ENCODE measurements at regions not wholly inside any gene's neighbourhood (a gene's known extent, or its start where the extent isn't known, plus 50 kb on each side); places are given as distances from the start of the nearest gene placed in this dataset.
"Not testable (repeated sequence)": the region's sequence is repeated elsewhere in the genome, so short reads cannot be mapped to it uniquely, and the experiment has no call there.

DNA sequence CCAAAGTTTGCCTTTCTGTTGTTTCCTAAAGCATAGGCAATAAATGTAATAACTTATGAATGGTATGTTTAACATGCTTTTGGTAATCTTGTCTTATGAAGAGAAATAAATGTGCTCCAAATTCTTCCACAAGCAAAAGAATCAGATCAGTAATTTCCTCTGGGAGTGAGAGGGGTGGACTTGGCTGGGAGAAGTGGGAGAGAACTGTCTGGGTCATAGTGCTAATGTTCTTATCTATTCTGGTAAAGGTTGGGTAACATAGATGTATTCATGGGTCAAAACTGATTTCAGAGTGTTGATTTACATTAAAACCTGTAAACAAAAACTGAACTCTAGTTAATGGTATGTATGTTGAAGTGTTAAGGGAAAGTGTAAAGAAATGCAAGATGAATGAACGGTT lies 211.7 kb upstream of the IRS2 start:
- H3K4me1 Mint-ChIP-seq, result no peaks in the 10 kb centered on the region
- H3K27ac Mint-ChIP-seq, result no peak overlapping the region; a peak in 2 of 7 replicates

DNA sequence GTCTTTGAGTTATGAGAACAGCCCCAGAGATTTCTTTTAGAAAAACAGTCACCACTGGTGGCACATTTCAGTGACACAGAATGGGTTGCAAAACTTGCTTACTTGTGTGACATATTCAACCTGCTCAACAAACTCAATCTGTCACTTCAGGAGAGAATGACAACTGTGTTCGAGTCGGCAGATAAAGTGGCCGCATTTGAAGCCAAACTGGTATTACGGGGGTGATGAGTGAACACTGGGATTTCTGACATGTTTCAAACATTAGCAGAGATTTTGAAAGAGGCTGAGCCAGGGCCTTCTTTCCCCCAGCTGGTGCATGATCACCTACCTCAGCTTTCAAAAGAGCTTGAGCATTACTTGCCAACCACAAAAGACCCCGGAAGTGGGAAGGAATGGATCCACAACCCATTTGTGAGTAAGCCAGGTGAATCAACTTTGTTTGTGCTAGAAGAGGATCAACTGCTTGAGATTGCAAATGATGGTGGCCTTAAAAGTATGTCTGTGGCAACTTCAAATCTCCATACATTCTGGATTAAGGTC lies 210.7 kb upstream of the IRS2 start:
- not testable (repeated sequence) for H3K4me3 Mint-ChIP-seq; H2BK15ac ChIP-seq (ENCODE audit: low read depth, low read length); H3T11ph ChIP-seq (ENCODE audit: low read length); H4K8ac ChIP-seq (replicated peaks; ENCODE audit: insufficient read length, low read depth, low read length); H2BK20ac ChIP-seq (ENCODE audit: low read depth, low read length, poor library complexity, severe bottlenecking); H3K79me2 ChIP-seq (ENCODE audit: insufficient read depth, low read length); DNase-seq; H3K9ac ChIP-seq (ENCODE audit: extremely low read depth, insufficient read length, low read length); H4K91ac ChIP-seq (ENCODE audit: insufficient read length, low read depth, low read length); H2BK5ac ChIP-seq (ENCODE audit: insufficient read length, low read length); H3K56ac ChIP-seq (ENCODE audit: insufficient read length, low read depth, low read length); H2BK120ac ChIP-seq (ENCODE audit: low read depth, low read length, poor library complexity, severe bottlenecking); H3K4me1 ChIP-seq (ENCODE audit: insufficient read depth, low read length); H3K18ac ChIP-seq (ENCODE audit: insufficient read length, low read depth, low read length); H3K79me1 ChIP-seq (ENCODE audit: insufficient read depth, low read depth, low read length, poor library complexity, severe bottlenecking); H3K9me3 Mint-ChIP-seq; H3K27ac Mint-ChIP-seq; H3K23ac ChIP-seq (ENCODE audit: insufficient read length, low read depth, low read length); H3K4ac ChIP-seq (ENCODE audit: low read depth, low read length); H4K5ac ChIP-seq (ENCODE audit: insufficient read length, low read depth, low read length); H2AFZ ChIP-seq (ENCODE audit: low read length); H3K23me2 ChIP-seq (ENCODE audit: insufficient read length, low read depth, low read length, poor library complexity, severe bottlenecking); H2AK5ac ChIP-seq (ENCODE audit: insufficient read length, low read length); H4K20me1 ChIP-seq (ENCODE audit: control insufficient read depth, insufficient read depth, insufficient read length); H3K27me3 ChIP-seq (ENCODE audit: insufficient read depth, low read length); H3K36me3 Mint-ChIP-seq (ENCODE audit: insufficient read depth in 1 of 3, low read depth in 3 of 3); H3K4me1 Mint-ChIP-seq; H2BK12ac ChIP-seq (ENCODE audit: insufficient read length, low read depth, low read length); H3K4me2 ChIP-seq (ENCODE audit: insufficient read depth, insufficient read length, low read length); H3K9me3 ChIP-seq (ENCODE audit: control insufficient read depth, low read depth, low read length); H3K27ac ChIP-seq (ENCODE audit: insufficient read length, low read depth, low read length); H3K14ac ChIP-seq (ENCODE audit: insufficient read depth, low read length); H3K27me3 Mint-ChIP-seq (ENCODE audit: low read depth)
- WGBS (ENCODE audit: extremely low coverage, insufficient read length, low lambda C conversion rate), result no CpG with 5 or more reads among the region's 5 CpGs

More for the DNA sequence above, 211.7 kb upstream of the IRS2 start:
- H3K56ac ChIP-seq (ENCODE audit: insufficient read length, low read depth, low read length), result no peak overlapping the region
- H2BK12ac ChIP-seq (ENCODE audit: insufficient read length, low read depth, low read length), result no peak overlapping the region
- H2AK5ac ChIP-seq (ENCODE audit: insufficient read length, low read length), result no peak overlapping the region
- no peaks in the 10 kb centered on the region for H3K79me2 ChIP-seq (ENCODE audit: insufficient read depth, low read length)
- H3K9me3 ChIP-seq (ENCODE audit: control insufficient read depth, low read depth, low read length), result no peaks in the 10 kb centered on the region
- H3T11ph ChIP-seq (ENCODE audit: low read length), result no peak overlapping the region
- no peaks in the 10 kb centered on the region for H3K23me2 ChIP-seq (ENCODE audit: insufficient read length, low read depth, low read length, poor library complexity, severe bottlenecking)
- H3K14ac ChIP-seq (ENCODE audit: insufficient read depth, low read length), result no peak overlapping the region
- Mint-ChIP-seq H3K36me3 (ENCODE audit: insufficient read depth in 1 of 3, low read depth in 3 of 3) (no peaks in the 10 kb centered on the region; a peak in 2 of 7 replicates), H3K4me3 (no peak overlapping the region), H3K9me3 (peaks cover 3 to 7% of the 10 kb centered on the region in 2 experiments; a peak in 4 of 5 replicates), H3K27me3 (ENCODE audit: low read depth) (peaks cover 4% of the 10 kb centered on the region)
- no peak overlapping the region for H3K27ac ChIP-seq (ENCODE audit: insufficient read length, low read depth, low read length)
- no peak overlapping the region for H2BK120ac ChIP-seq (ENCODE audit: low read depth, low read length, poor library complexity, severe bottlenecking)
- H2AFZ ChIP-seq (ENCODE audit: low read length), result no peak overlapping the region
- no peak overlapping the region for H4K5ac ChIP-seq (ENCODE audit: insufficient read length, low read depth, low read length)
- no peak overlapping the region for H3K9ac ChIP-seq (ENCODE audit: extremely low read depth, insufficient read length, low read length)
- H4K8ac ChIP-seq (replicated peaks; ENCODE audit: insufficient read length, low read depth, low read length), result no peak overlapping the region
- no peak overlapping the region for H4K91ac ChIP-seq (ENCODE audit: insufficient read length, low read depth, low read length)
- no peak overlapping the region for H3K4ac ChIP-seq (ENCODE audit: low read depth, low read length)
- H3K79me1 ChIP-seq (ENCODE audit: insufficient read depth, low read depth, low read length, poor library complexity, severe bottlenecking), result no peaks in the 10 kb centered on the region
- H2BK5ac ChIP-seq (ENCODE audit: insufficient read length, low read length), result no peak overlapping the region
- no peak for DNase-seq
- H3K27me3 ChIP-seq (ENCODE audit: insufficient read depth, low read length), result no peaks in the 10 kb centered on the region
- TF ChIP-seq, protein P1, sequence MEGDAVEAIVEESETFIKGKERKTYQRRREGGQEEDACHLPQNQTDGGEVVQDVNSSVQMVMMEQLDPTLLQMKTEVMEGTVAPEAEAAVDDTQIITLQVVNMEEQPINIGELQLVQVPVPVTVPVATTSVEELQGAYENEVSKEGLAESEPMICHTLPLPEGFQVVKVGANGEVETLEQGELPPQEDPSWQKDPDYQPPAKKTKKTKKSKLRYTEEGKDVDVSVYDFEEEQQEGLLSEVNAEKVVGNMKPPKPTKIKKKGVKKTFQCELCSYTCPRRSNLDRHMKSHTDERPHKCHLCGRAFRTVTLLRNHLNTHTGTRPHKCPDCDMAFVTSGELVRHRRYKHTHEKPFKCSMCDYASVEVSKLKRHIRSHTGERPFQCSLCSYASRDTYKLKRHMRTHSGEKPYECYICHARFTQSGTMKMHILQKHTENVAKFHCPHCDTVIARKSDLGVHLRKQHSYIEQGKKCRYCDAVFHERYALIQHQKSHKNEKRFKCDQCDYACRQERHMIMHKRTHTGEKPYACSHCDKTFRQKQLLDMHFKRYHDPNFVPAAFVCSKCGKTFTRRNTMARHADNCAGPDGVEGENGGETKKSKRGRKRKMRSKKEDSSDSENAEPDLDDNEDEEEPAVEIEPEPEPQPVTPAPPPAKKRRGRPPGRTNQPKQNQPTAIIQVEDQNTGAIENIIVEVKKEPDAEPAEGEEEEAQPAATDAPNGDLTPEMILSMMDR (conservative IDR thresholded peaks at IDR 0.05), result no peak
- H3K23ac ChIP-seq (ENCODE audit: insufficient read length, low read depth, low read length), result no peak overlapping the region
- no peak overlapping the region for H3K4me2 ChIP-seq (ENCODE audit: insufficient read depth, insufficient read length, low read length)
- H2BK20ac ChIP-seq (ENCODE audit: low read depth, low read length, poor library complexity, severe bottlenecking), result no peak overlapping the region
- 100% methylated on average over 1 of the region's 1 CpG for WGBS (ENCODE audit: extremely low coverage, insufficient read length, low lambda C conversion rate)
- H4K20me1 ChIP-seq (ENCODE audit: control insufficient read depth, insufficient read depth, insufficient read length), result no peaks in the 10 kb centered on the region
- no peak overlapping the region for H2BK15ac ChIP-seq (ENCODE audit: low read depth, low read length)
- H3K4me1 ChIP-seq (ENCODE audit: insufficient read depth, low read length), result no peaks in the 10 kb centered on the region
- H3K18ac ChIP-seq (ENCODE audit: insufficient read length, low read depth, low read length), result no peak overlapping the region
